GM12891 (cell line): ENCODE measurements at regions not wholly inside any gene's neighbourhood (a gene's known extent, or its start where the extent isn't known, plus 50 kb on each side); places are given as distances from the start of the nearest gene placed in this dataset.

Experiments used
- DNase-seq: peaks from one replicate; pipeline ENCODE4 v3.0.0; 2011; ENCODE audit warnings: low spot score; ENCODE audit not compliant: insufficient read length
- FAIRE-seq: peaks from 2 replicates; lab custom pipeline; 2011; peaks lifted over from hg19 to GRCh38; lab: Jason Lieb, UNC
- PAX5 ChIP-seq: IDR thresholded peaks from 2 replicates; pipeline ENCODE4 v1.6.1; 2011; ENCODE audit warnings: low read length, moderate library complexity, mild to moderate bottlenecking; ENCODE audit not compliant: insufficient read depth, severe bottlenecking
- POLR2A ChIP-seq: IDR thresholded peaks from 2 replicates; pipeline ENCODE4 v1.6.1; 2011; ENCODE audit warnings: low read depth, low read length, control low read depth
- POLR2AphosphoS5 ChIP-seq: IDR thresholded peaks from 2 replicates; pipeline ENCODE4 v1.6.1; 2011; ENCODE audit warnings: low read depth, low read length, control low read depth
- POU2F2 ChIP-seq: IDR thresholded peaks from 2 replicates; pipeline ENCODE4 v1.6.1; 2011; ENCODE audit warnings: low read depth, mild to moderate bottlenecking, control low read depth, low read length, moderate library complexity
- SPI1 ChIP-seq: IDR thresholded peaks from 2 replicates; pipeline ENCODE4 v1.6.1; 2011; ENCODE audit warnings: low read depth, low read length, control low read depth
- TAF1 ChIP-seq: IDR thresholded peaks from 2 replicates; pipeline ENCODE4 v1.6.1; 2011; ENCODE audit warnings: low read depth, low read length, control low read depth

- DNase-seq, result no peak
- TF ChIP-seq POLR2A (no peak), SPI1 (no peak), POLR2AphosphoS5 (no peak), PAX5 (no peak), POU2F2 (no peak), TAF1 (no peak)
- FAIRE-seq, result no peak
Observed at GRCh38 chr5:3321923-3322322, 273.7 kb upstream of the IRX1 start.

GRCh38 chr5:3321119-3321760 is 274.4 kb upstream of the IRX1 start:
- FAIRE-seq (no peak), DNase-seq (no peak)
- TF ChIP-seq PAX5, result no peak
- no peak for TF ChIP-seq TAF1
- no peak for TF ChIP-seq POU2F2
- no peak for TF ChIP-seq POLR2A
- no peak for TF ChIP-seq POLR2AphosphoS5
- TF ChIP-seq SPI1, result no peak

- FAIRE-seq, result no peak
- TF ChIP-seq POLR2A, result no peak
- TF ChIP-seq POU2F2, result no peak
- no peak for TF ChIP-seq TAF1
- no peak for TF ChIP-seq POLR2AphosphoS5
- no peak for TF ChIP-seq SPI1
- no peak for TF ChIP-seq PAX5
- DNase-seq, result no peak
Observed at GRCh38 chr5:3320317-3320875, 275.2 kb upstream of the IRX1 start.

DNA sequence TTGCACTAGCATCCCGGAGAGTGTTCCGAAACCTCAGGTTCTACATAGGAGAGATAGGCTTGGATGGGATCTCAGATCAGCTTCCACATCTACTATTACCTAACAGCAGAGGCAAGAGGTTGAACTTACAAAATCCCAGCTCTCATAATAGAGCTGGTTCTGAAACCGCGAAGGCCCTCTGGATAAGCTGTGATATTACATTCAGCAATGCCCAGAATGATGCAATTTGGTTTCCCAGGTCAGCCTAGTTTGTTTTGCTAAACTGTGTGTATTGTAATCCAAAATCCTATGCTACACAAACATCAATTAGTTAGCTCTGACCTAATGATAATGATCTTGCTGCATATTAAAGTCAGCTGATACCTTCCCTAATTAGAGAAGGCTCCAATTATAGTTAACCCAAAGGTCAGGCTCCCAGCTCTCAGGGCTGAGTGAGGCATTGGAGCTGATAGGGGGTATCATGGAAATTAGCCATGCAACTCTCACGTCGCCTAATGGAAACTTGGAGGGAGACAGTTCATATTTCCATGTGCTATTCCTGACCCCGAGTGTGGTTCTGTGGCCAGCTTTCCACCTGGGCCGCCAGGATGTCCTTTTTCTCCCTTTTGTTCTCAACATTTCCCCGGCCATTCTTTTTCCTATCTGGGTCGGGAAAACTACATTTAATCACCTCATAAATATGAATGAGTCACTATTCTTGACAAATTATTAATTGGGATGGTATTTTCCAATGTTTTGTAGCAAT is 278.4 kb upstream of the IRX1 start:
- DNase-seq (no peak), FAIRE-seq (no peak)
- TF ChIP-seq POU2F2 (no peak), POLR2AphosphoS5 (no peak), POLR2A (no peak), PAX5 (no peak), SPI1 (no peak), TAF1 (no peak)

DNA sequence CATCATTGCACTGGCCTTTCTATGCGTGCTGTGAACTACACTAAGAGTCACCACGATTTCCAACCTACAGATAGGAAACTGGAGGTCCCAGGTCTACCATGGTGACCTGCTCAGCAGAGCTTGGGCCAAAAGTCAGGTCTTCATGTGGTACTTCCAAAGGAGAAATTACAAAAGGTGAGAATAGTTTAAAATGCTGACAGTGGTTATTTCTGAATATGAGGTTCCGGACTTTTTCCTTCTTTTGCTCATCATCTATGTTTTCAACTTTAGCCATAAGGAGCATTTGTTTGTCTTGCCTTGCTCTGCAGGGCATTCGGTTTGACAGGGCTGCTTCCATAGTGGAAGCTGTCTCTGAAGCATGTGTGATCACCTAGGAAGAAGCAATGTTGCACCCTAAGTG is 282.1 kb upstream of the IRX1 start:
- FAIRE-seq (no peak), DNase-seq (no peak)
- TF ChIP-seq SPI1 (no peak), POU2F2 (no peak), POLR2A (no peak), PAX5 (no peak), TAF1 (no peak), POLR2AphosphoS5 (no peak)

GRCh38 chr5:3312299-3312698 is 283.3 kb upstream of the IRX1 start:
- FAIRE-seq (no peak), DNase-seq (no peak)
- TF ChIP-seq PAX5 (no peak), POLR2A (no peak), POLR2AphosphoS5 (no peak), TAF1 (no peak), SPI1 (no peak), POU2F2 (no peak)

GRCh38 chr5:3311433-3311832 is 284.2 kb upstream of the IRX1 start:
- DNase-seq, result no peak
- no peak for TF ChIP-seq PAX5
- TF ChIP-seq POLR2A, result no peak
- TF ChIP-seq TAF1, result no peak
- TF ChIP-seq POU2F2, result no peak
- TF ChIP-seq POLR2AphosphoS5, result no peak
- no peak for TF ChIP-seq SPI1
- no peak for FAIRE-seq

GRCh38 chr5:3310541-3311261 is 284.9 kb upstream of the IRX1 start:
- TF ChIP-seq SPI1, result no peak
- no peak for TF ChIP-seq POLR2AphosphoS5
- no peak for TF ChIP-seq POU2F2
- TF ChIP-seq TAF1, result no peak
- TF ChIP-seq POLR2A, result no peak
- TF ChIP-seq PAX5, result no peak
- no peak for FAIRE-seq
- DNase-seq, result no peak

DNA sequence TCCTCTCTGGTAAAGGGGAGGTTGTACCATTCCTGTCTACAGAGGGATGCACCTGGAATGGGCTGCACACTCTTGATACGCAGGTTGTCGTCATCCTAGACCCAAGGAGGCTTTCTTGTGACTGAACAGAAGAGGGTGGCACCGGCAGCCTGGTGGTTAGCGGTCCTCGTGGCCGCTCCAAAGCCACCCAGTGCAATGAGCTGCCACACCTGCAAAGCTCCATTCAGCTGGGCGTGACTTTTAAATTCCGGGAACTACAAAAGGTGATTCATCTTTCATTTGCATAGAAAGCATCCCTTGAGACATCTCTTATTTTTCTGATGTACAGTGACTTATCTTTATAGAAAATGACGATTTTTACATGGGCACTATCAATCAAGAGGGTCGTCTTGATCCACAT is 286.1 kb upstream of the IRX1 start:
- no peak for FAIRE-seq
- TF ChIP-seq TAF1 (no peak), POU2F2 (no peak), POLR2A (no peak), SPI1 (no peak), PAX5 (no peak), POLR2AphosphoS5 (no peak)
- no peak for DNase-seq
